ENCODE measurements at regions not wholly inside any gene's neighbourhood (a gene's known extent, or its start where the extent isn't known, plus 50 kb on each side); places are given as distances from the start of the nearest gene placed in this dataset.

DNA sequence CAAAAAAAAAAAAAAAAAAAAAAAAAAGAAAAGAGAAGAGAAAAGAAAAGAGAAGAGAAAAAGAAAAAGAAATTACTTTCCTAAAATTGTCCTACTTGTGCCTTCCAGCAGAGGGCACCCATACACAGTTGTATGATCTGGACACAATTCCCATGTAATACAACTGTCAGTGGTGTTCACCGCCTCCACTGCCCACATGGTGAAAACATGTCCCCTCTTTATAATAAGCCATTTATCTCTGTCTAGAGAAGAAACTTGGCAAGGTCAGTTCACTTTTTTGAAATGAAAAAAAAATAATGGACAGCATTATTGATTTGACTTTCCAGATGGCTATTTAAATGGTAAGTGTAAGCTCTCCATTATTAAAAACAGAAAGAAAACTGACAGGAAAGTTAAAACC is 459.4 kb downstream of the GBE1 start:
- no peak for TF ChIP-seq POLR2A (IDR thresholded peaks at IDR 0.05)
- TF ChIP-seq, protein P1, sequence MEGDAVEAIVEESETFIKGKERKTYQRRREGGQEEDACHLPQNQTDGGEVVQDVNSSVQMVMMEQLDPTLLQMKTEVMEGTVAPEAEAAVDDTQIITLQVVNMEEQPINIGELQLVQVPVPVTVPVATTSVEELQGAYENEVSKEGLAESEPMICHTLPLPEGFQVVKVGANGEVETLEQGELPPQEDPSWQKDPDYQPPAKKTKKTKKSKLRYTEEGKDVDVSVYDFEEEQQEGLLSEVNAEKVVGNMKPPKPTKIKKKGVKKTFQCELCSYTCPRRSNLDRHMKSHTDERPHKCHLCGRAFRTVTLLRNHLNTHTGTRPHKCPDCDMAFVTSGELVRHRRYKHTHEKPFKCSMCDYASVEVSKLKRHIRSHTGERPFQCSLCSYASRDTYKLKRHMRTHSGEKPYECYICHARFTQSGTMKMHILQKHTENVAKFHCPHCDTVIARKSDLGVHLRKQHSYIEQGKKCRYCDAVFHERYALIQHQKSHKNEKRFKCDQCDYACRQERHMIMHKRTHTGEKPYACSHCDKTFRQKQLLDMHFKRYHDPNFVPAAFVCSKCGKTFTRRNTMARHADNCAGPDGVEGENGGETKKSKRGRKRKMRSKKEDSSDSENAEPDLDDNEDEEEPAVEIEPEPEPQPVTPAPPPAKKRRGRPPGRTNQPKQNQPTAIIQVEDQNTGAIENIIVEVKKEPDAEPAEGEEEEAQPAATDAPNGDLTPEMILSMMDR (IDR thresholded peaks at IDR 0.05): peak in 1 of 3 donors; percentile 17

Measured in ovary (tissue), 3 donors.